Lower lobe of right lung (tissue), 2 donors: ENCODE measurements at regions not wholly inside any gene's neighbourhood (a gene's known extent, or its start where the extent isn't known, plus 50 kb on each side); places are given as distances from the start of the nearest gene placed in this dataset.

Experiments
- ATAC-seq, 2 donors: fragments of 200-7000 bp; cut with Tn5 transposase; one replicate each; pipeline ENCODE4 v1.9.1; 2020 to 2022; ENCODE audit warnings: mild to moderate bottlenecking in 2 of 2, moderate library complexity in 2 of 2
- DNase-seq: peaks from one replicate; pipeline ENCODE4 v3.0.0-alpha.2; 2020
- H3K27ac ChIP-seq: fragments of 200-600 bp; one replicate; pipeline ENCODE4 v1.8.0; 2022
- H3K27me3 ChIP-seq: fragments of 200-600 bp; one replicate; pipeline ENCODE4 v1.8.0; 2022; ENCODE audit warnings: low read depth
- H3K36me3 ChIP-seq: fragments of 200-600 bp; one replicate; pipeline ENCODE4 v1.8.0; 2022; ENCODE audit warnings: mild to moderate bottlenecking
- H3K4me1 ChIP-seq: fragments of 200-600 bp; one replicate; pipeline ENCODE4 v1.8.0; 2022
- H3K4me3 ChIP-seq: fragments of 200-600 bp; one replicate; pipeline ENCODE4 v1.8.0; 2022; ENCODE audit warnings: mild to moderate bottlenecking
- H3K9me3 ChIP-seq: fragments of 200-600 bp; one replicate; pipeline ENCODE4 v1.8.0; 2022
- intact Hi-C: fragments of 100-400 bp; cut with DNase I; formaldehyde crosslinking; loops from one replicate; pipeline ENCODE4 v1.11.0; 2022
- TF ChIP-seq, protein P1 (sequence below): fragments of 200-600 bp; IDR thresholded peaks from one replicate; pipeline ENCODE4 v1.8.0; 2022; ENCODE audit warnings: antibody characterized with exemption, mild to moderate bottlenecking
- donor health status: DM: no; HTN: yes; CAD: no; lungs with severe emphysema.

DNA sequence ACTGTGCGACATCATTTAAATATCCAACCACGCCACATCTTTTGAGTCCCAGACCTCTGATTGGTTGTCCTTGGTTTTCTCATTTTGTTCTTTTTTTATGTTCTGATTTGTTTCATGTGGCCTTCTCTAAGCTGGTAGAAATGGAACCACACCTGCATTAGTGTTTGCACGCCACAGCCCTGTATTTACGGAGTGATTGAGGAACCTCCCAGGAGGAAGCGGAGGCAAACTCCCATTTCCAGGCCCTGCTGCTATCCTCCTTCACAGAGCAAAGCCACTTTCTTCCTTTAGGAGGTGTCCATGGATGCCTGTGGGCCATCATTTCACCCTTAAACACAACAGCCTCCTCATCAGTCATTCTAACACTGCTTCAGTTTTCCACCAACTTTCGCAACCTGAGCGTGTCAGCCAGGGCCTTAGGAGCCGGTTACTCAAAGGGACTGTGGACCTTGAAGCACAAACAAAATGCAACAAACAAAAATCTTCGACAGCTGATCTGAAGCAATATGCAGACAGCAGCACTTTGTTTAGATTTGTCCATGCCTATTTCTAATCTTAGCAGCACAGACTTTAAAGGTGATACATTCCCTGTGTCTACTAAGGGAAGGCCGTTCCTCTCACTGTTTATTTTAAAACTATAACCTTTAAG lies 1258.1 kb upstream of the TMEM132C start:
- Histone ChIP-seq H3K4me1 (no peaks in the 10 kb centered on the region), H3K9me3 (no peaks in the 10 kb centered on the region), H3K27ac (no peak overlapping the region), H3K27me3 (no peaks in the 10 kb centered on the region), H3K4me3 (no peak overlapping the region), H3K36me3 (no peaks in the 10 kb centered on the region)
- DNase-seq = no peak
- intact Hi-C loops = no loop called here
- no peak for ATAC-seq
- TF ChIP-seq, protein P1, sequence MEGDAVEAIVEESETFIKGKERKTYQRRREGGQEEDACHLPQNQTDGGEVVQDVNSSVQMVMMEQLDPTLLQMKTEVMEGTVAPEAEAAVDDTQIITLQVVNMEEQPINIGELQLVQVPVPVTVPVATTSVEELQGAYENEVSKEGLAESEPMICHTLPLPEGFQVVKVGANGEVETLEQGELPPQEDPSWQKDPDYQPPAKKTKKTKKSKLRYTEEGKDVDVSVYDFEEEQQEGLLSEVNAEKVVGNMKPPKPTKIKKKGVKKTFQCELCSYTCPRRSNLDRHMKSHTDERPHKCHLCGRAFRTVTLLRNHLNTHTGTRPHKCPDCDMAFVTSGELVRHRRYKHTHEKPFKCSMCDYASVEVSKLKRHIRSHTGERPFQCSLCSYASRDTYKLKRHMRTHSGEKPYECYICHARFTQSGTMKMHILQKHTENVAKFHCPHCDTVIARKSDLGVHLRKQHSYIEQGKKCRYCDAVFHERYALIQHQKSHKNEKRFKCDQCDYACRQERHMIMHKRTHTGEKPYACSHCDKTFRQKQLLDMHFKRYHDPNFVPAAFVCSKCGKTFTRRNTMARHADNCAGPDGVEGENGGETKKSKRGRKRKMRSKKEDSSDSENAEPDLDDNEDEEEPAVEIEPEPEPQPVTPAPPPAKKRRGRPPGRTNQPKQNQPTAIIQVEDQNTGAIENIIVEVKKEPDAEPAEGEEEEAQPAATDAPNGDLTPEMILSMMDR = no peak

- intact Hi-C loops = no loop called here
- H3K27me3 ChIP-seq = no peaks in the 10 kb centered on the region
- no peaks in the 10 kb centered on the region for H3K36me3 ChIP-seq
- H3K4me1 ChIP-seq = no peaks in the 10 kb centered on the region
- H3K9me3 ChIP-seq = no peaks in the 10 kb centered on the region
- ATAC-seq (no peak), DNase-seq (no peak)
- H3K27ac ChIP-seq = no peak overlapping the region
- H3K4me3 ChIP-seq = no peak overlapping the region
- TF ChIP-seq, protein P1 = no peak
Observed at GRCh38 chr12:127012109-127012508, 1254.9 kb upstream of the TMEM132C start.

DNA sequence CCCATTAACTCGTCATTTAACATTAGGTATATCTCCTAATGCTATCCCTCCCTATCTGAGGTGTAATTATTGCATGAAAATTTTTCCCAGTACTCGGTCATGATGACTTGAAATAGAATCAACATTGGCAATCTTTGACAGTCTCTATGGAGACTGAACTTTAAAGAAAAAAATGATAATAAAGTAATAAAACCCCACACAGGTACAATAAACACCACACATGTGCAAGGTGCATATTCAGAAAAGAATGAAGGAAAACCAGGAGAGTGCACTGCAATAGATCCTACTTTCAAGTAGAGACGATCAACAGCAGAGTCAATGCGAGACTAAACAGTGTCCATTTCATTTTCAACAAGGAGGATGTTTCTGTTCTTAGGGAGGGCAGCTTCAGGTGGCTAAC lies 1253.8 kb upstream of the TMEM132C start:
- DNase-seq (no peak), ATAC-seq (no peak)
- no peaks in the 10 kb centered on the region for H3K4me1 ChIP-seq
- TF ChIP-seq, protein P1 = no peak
- H3K9me3 ChIP-seq = no peaks in the 10 kb centered on the region
- H3K27me3 ChIP-seq = no peaks in the 10 kb centered on the region
- no peak overlapping the region for H3K4me3 ChIP-seq
- H3K27ac ChIP-seq = no peak overlapping the region
- H3K36me3 ChIP-seq = no peaks in the 10 kb centered on the region
- intact Hi-C loops = no loop called here

- no peak for ATAC-seq
- TF ChIP-seq, protein P1 = no peak
- no peaks in the 10 kb centered on the region for H3K36me3 ChIP-seq
Observed at GRCh38 chr12:127014079-127014478, 1252.9 kb upstream of the TMEM132C start.

GRCh38 chr12:127024791-127025190 lies 1242.2 kb upstream of the TMEM132C start:
- Histone ChIP-seq H3K36me3 (no peaks in the 10 kb centered on the region), H3K27ac (no peak overlapping the region), H3K4me3 (no peak overlapping the region), H3K9me3 (no peaks in the 10 kb centered on the region), H3K4me1 (no peaks in the 10 kb centered on the region), H3K27me3 (no peaks in the 10 kb centered on the region)
- intact Hi-C loops = no loop called here
- TF ChIP-seq, protein P1 = no peak
- no peak for ATAC-seq
- no peak for DNase-seq

More at GRCh38 chr12:127014079-127014478, 1252.9 kb upstream of the TMEM132C start:
- no peaks in the 10 kb centered on the region for H3K4me1 ChIP-seq
- no peak overlapping the region for H3K4me3 ChIP-seq
- no peak for DNase-seq
- no peak overlapping the region for H3K27ac ChIP-seq
- no peaks in the 10 kb centered on the region for H3K27me3 ChIP-seq
- no peaks in the 10 kb centered on the region for H3K9me3 ChIP-seq
- intact Hi-C loops = no loop called here
